ENCODE measurements at regions not wholly inside any gene's neighbourhood (a gene's known extent, or its start where the extent isn't known, plus 50 kb on each side); places are given as distances from the start of the nearest gene placed in this dataset.

DNA sequence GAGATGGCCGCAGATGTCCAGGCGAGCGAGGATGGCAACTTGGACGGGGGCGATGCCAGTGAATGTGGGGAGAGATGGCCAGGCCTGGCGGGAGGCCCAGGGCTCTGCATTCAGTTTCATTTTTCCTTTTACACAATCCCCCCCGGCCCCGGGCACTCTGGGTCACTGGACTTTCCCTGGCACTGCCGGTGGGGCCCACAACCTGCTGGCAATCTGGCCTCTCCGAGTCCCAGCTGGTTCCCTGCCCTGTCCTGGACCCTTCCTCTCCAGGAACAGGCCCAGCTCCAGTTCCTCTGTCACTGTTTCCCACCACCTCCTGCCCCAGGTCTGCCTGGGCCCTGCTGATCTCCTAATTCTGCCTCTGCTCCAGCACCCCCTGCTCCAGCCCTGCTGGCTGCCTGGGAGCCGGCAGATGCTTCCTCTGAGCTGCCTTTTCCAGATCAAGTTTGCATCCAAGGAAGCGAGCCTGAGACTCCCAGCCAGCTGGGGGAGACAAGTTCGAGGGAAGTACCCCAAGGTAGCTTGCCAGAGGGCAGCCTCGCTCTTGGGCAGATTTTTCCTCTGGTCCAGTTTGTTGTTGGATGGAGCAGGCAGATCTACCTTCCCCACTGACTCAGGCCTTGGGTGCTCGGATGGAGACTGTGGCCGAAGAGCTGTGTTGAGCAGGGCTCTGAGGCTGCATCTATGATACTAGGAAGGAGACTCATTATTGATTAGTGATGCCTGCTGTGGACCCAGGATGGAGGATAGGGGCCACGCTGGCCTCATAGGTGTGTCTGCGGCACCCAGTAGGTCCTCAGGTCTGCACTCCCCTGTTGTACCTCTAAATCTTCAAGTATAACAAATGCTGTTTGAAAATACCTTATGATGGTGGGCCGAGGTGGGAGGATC lies 83.2 kb downstream of the CEBPB start:
- DNase-seq: no peak

DNA sequence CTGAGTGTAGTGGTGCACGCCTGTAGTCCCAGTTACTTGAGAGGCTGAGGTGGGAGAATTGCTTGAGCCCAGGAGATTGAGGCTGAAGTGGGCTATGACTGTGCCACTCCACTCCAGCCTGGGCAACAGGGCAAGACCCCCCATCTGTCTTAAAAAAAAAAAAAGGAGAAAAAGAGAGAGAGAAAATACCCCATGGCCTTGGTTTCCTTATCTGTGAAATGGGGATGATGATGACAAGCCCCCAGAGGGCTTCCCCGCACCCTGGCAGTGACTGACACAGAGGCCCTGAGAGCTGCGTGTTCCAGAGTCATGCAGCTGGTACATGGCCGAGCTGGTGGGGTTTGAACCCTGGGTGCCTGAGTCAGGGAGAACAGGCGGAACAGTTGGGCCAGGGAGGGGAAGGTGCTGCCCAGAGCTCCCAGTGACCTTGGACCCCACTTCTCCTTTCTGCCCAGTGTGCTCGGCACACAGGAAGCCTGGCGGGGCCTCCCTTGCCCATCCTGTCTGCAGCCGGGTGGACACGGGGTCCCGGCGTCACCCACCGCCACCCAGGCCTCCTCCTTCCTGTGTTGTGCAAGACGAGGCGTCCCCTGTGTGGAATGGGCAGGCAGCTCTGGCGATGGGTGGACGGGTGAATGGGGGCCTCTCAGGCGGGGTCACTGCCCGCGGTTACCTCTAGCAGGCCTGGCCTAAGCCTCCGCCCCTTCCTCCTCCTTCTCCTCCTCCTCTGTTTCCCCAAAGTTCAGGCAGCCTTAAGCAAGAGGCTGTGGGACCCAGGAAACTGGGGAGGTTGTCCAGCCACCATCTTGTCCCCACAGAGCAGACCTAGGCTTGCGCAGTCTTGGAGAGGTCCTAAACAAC lies 84.2 kb downstream of the CEBPB start:
- DNase-seq: no peak

DNA sequence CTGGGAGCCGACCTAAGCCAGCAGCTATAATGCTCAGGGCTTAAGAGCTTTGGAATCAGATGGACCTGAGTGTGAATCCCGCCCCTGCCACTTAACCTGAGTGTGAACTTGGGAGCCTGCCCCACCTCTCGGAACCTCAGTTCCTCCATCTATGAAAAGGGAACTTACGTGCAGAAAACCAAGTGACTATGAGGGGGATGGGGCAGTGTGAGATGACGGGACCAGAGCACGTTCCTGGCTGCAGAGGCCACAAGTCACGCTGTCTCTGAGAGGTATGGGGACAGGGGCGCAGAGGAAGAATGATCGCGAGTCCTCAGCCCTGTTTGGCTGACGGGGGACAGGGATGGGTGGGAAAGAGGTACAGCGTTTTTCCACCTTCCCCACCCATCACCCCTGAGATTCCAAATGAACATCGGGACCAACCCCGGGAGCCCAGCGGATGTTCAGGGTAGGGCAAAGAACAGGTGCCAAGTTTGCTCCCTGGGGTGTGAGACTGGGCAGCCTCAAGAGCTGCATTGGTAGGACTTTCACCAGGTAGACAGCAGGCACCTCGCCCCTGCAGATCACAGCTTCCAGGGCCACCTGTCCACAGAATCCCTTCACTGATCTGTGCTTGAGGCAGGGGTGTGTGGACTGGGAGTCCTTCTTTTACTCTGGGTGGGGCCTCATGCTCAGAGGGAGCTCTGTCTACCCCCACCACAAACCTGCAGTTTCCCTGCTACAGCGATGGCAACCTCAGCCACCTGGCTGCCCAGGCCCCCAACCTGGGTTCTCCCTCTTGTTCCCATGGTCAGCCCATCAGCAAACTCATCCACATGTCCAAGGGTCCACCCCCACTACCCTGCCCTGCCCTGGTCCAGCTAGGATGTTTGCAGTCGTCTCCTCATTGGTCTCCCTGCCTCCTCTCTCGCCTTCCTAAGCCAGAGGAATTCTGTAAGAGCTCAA lies 85.8 kb downstream of the CEBPB start:
- DNase-seq: no peak

DNA sequence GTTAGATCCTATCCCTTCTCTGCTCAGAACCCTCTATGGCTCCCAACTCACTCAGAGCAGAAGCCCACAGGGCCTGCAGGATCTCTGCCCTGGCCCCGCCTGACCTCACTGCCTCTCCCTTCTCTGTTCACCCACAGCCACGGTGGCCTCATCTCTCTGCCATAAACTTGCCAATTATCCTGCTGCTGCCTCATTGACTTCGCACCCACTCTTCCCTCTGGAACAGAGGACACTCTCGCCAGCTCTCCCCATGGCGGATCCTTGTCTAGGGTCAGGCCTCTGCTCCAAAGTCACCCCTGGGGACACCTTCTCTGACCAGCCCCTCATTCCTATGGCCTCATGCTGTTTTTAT lies 86.4 kb downstream of the CEBPB start:
- no peak for DNase-seq

DNA sequence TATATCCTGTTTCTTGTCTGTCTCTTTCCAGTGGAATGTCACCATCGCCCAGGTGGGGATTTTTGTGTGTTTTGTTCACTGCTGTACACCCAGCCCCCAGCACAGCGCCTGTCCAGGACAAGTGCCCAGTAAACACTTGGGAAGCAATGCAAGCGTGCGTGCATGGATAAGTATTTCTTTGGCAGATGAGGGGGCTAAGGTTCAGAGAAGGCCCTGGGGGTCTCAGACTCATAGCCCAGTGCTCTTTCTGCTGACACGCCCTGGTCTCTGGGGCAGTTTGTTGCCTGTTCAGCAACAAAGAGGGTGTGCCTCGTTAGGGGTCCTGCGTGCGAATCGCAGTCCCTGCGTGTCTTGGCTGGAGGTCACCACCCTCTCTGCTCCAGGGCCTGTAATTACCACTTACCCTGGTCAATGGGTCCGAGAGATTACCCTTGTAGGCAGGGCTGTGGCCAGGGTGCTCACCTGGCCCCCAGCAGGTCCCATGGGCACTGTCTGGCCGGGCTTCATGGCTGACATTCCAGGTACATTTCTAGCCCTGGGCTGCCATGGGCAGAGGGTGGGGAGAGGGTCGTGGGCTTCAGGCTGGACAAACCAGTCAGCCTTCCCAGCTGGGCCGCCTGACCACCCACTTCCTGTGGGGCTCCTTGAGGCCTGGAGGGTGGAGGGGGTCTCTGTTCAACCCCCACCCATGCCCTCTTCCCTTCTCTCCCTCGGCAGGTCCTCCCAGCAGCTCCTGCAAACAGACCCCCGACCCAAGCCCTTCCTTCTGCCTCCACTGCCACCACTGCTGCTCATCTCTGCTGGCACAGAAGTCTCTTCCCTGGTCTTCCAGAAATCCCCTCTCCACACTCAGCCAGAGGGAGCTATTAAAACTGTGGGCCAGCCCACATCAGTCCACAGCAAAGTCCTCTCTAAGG lies 87.1 kb downstream of the CEBPB start:
- DNase-seq: no peak

DNA sequence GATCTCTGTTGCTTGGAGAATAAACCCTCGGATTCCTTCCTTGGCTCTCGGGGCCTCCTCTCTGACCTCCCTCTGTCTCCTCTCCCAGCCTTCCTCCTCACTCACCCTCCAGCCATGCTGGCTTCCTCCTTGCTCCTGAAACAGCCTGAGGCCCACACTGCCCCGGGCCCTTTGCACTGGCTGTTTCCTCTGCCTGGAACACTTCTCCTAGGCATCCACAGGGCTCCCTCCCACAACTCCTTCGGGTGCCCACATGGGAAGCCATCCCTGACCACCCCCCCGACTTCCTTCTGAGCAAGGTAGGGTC lies 87.7 kb downstream of the CEBPB start:
- no peak for DNase-seq

DNA sequence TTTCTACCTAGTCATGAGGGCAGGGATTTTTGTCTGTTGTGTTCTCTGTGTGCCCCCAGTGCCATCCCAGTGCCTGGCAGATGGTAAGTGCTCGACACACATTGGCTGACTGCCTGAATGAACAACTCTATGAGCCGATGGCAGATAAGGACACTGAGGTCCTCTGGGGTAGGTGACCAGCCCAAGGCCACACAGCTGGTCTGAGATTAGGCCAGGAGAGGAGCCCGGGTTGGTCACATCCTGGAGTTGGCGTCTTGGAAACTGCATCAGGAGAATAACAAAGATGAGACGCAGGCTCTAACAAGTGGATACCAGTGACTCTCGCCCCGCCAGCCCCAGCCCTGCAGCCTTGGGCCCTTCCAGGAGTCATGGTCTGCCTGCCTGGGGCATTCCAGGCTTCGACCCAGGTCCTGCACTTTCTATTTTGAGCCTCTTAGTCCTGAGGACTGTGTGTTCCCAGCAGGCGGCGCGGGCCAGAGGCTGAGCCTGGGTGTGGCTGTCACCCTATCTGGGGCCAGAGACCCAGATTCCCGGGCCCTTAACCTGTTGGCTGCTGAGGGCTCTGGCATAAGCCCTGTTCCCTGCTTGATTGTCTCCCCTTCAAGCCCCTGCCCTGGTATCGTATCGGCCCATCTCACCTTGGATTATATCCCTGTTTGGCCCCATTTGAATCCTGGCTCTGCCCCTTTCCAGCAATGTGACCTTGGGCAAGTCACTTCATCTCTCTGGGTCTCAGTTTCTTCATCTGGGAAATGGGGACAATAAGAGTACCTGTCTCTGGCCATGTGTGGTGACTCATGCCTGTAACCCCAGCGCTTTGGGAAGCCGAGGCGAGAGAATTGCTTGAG lies 88.3 kb downstream of the CEBPB start:
- no peak for DNase-seq

DNA sequence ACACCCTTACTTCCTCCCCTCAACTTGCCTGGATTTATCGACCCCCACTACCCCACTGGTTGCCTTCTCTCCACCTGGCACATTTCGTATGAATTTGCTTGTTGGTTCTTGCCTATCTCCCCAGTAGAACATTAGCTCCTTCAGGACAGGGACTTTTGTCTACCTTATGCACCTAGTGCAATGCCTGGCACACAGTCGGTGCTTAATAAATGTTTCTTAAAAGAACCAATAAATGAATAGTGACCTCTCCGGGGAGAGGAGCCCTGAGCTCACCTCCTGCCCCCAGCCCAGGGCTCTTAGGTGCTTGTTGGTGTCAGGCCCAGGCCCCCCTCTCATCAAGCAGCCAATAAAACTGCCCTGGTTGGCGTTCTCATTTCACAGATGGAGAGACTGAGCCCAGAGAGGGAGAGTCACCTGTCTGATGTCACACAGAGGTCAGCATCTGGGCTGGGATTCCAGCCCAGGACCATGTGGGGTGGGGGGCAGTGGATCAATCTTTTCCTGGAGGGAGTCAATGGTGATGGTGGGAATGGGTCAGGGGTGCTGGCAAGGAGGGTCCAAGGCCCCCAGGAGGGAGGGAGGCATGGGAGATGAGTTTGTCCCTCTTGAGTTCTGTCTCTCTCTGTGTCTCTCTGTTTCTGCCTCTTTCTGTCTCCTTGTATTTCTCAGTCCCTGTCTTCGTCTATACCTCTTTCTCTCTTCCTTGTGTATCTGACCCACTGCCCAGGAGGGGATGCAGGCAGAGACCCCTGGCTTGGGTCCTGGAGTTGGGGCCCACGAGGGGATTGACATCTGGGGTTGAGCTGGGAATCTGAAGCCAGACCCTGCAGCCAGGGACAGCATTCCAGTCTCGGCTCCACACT lies 89.6 kb downstream of the CEBPB start:
- no peak for DNase-seq

DNA sequence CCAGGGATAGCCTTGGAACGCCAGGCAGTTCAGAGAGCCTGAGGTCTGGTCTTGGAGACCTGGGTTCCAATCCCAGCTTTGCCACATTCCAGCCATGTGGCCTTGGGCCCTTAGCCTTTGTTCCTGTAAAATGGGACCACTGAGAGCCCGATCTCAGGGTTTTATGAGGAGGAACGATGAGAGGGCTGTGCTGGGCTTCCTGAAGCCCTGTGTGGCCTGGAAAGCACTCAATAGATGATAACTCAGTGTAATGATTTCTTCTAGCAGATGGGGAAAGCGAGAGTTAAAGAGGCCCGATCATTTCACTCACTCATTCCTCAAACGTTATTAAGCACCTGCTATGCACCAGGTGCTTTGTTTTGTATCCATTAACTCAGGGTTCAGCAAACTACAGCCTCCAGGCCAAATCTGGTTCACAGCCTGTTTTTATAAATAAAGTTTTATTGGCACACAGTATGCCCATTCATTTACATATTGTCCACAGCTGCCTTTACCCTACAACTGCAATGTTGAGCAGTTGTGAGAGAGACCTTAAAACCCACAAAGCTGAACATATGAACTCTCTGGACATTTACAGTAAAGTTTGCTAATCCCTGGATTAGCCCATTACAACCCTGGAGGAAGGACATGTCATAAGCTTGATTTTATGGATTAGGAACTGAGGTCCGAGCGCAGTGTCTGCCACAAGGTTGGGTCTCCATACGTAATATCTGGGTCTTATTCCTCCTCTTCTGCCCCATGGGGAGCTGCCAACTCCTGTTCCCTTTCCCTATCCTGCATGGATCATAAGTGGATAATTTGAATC lies 90.4 kb downstream of the CEBPB start:
- no peak for DNase-seq

DNA sequence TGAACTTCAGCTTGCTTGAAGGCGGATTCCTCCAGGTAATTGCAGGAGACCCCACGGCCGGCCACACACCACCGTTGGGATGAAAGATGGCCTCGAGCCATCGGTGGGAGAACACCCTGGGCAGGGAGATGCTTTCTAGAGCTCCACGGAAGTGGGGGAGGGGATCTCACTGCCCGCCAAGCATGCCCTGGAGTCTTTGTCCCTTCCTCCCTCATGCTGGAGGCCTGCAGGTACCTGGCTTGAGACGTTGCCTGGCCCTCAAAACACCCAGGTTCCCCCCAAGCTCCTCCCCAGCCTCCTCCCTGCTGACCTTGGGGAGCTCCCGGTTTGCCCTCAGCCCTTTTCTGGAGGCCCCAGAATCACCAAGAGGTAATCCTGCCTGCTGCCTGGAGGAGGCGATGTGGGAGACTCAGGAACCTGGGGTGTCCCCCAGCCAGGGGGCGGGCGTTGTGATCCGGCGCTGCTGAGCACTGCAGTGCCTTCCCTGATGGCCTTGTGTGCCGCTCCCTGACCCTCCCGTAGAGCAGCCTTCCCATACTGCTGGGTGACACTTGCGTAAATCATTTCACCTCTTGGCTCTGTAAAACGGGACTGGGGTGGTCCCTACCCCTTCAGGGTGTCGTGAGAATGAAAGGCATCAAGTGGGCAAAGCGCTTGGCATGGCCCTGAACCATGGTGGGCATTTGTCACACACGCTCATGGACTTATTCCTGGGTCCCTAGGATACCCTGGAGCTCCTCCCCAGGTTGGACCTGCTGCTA lies 91.4 kb downstream of the CEBPB start:
- DNase-seq: no peak

DNA sequence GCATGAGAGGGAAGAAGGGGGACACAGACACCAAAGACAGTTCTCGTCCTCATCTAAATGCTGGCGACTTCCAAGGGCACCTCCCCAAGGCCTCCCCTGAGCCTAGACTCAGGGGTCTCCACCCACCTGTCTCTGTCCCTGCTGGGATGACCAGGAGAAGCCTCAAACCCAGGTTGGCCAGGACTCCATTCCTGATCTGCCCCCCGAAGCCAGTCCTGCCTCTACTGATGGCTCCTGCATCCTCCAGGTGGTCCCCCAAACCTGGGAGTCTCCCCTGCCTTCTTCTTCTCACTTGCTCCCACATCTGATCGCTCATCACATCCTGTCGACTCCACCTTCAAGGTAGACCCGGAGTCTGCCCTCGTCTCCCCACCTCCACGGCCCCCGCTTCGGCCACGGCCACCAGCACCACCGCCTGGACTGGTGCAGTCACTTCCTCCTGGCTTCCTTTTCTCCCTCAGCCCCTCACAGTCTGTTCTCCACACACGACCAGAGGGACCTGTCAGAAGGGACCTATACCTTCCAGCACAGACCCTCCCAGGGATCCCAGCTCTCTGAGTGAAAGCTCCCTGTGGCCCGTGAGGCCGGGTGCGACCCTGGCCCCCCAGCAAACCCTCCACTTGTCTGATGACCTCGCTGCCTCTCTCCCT lies 92.1 kb downstream of the CEBPB start:
- DNase-seq: no peak

DNA sequence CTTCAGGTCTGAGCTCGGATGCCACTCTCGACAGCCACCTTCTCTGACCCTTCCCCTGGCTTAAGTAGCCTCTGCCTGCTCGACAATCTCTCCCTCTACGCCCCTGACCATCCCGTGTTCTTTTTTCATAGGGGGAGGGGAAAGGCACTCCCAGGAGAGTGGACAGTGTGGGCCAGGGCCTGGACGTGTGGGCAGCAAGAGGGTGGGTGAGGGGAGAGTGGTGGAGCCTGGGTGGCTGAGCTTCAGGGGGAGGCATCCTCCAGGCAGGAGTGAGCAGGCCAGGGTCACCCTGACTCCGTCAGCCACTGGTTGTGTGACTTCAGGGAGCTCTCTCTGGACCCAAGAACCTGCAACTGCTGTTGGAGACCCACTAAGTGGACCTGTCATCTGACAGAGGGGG lies 92.7 kb downstream of the CEBPB start:
- DNase-seq: no peak

DNA sequence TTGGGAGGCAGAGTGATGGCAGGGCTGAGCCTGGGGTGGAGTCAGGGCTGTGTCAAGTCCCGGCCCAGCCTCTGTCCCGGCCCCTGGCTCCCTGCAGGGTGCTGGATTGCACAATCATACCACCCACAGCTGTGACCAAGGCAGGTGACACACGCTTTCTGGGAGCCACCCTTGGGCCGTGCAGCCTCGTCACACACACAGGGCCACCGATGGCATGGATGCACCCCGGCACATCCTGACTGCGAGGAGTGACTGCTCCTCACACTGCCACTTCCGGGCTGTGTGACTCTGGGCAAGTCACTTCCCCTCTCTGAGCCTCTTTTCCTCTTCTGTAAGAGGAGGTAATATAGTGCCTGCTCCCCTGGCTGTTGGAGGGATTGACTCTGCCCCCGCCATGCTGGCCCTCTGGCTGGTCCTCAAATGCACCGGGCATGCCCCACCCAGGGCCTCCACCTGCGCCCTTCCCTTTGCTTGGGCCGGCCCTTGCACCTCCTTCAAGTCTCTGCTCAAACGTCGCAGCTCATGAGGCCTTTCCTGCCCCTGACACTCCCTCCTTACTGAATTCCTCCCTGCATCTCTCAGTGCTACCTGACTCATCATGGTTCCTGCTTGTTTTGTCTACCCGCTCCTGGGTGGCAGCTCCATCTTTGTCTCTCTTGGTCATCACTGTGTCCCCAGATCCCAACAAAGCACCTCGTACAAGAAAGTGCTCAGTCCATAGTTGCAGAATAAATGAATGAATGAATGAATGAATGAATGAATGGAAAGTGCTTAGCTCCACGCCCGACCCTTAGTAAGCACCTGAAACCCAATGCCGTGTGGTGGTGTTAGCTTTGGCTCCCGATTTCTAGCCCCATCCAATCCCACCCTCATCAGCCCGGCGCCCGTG lies 93.5 kb downstream of the CEBPB start:
- no peak for DNase-seq

DNA sequence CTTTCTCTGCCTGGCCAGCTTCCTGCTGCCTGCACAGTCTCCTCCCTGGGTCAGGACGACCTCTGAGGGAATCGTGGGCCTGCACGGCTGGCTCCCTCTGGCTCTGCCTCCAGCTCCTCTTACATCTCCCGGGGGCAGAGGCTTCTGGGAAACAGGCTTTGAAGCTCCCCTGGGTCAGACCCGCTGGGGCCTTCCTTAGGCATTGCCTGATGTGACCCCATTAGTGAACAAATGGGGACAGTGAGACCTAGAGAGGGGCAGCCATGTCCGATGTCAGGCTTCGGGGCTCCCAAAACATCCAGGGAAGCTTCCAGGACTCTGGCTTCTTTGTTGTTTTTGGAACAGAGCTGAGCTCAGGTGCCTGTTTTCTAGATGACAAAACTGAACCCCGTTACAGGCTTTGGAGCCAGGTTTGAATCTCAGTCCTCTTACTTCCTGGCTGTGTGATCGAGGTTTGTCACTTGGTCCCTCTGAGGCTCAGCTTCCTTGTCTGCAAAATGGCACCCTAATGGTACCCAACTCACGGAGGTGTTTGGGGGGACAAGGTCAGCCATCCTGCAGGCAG lies 94.3 kb downstream of the CEBPB start:
- no peak for DNase-seq

DNA sequence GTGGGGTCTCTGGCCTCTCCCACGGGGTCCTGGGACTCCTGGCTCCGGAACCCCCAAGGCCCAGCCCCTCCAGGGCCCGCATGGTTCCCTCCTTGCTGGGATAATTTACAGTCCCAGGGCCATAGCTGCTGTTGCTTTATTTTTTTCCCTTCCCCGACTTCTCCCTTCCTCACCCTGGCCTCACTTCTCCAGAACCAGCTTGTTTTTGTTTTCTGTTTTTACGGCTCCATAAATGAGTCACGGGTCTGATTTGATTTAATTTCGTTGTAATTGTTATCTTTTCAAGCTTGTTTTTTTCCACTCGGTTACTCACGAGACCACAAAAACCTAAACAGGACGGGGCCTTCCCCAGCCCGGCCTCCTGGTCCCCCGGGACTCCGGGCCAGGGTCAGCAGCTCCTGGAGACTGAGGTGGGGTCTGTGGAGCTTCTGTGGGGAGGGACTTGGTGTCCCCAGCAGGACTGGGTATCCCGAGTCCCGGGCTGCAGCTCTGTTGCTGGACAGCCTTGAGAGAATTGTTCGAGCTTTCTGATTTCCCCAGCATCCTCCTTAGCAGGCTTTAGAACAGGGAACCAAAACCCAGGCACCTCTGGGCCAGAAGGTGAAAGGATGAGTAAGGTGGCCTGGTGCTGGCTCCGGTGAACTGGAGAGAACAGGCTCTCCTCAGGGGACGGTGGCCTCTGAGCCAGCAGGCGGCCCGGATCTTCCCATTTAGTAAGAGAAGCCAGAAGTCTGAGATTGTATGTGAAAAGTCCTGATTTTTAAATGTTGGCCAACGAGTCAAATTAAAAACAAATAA lies 94.9 kb downstream of the CEBPB start:
- DNase-seq: no peak

DNA sequence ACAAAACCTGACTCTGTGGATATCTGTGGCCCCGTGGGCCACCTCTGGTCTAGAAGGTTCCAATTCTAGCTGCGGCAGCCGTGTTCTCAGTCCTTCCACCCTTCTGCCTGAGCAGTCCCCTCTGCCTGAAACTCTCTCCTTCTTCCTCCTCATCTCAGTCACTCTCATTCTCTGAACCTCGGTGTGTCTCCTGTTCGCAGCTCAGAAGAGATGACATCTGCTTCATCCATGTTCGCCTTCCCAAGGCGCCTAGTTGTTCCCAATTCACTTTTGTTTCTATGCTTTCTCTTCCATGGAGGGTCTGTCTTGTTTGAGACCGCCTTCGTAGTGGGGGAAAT lies 95.5 kb downstream of the CEBPB start:
- no peak for DNase-seq

All from NCI-H510A treated with DMSO at 0.1 percent for 48 hours (cell line).